Thoracic aorta (tissue), 2 donors: ENCODE measurements at regions not wholly inside any gene's neighbourhood (a gene's known extent, or its start where the extent isn't known, plus 50 kb on each side); places are given as distances from the start of the nearest gene placed in this dataset.

ENCODE experiments used
- ATAC-seq: fragments of 150-250 bp; one replicate; pipeline ENCODE4 v1.8.0; 2017; ENCODE audit warnings: low read depth; ENCODE audit not compliant: insufficient number of reproducible peaks, low FRiP score
- DNase-seq: peaks from one replicate; pipeline ENCODE4 v3.0.0-alpha.2; 2020; ENCODE audit warnings: low spot score
- H3K27ac ChIP-seq, 2 donors: fragments of 200-600 bp; sonication (generic); 1 replicate in 1 of 2; 2 replicates in 1 of 2; pipeline ENCODE4 v1.5.1; 2016; ENCODE audit warnings: mild to moderate bottlenecking in 2 of 2, moderate library complexity in 2 of 2
- H3K27me3 ChIP-seq: fragments of 200-600 bp; sonication (generic); replicated peaks from 2 replicates; pipeline ENCODE4 v1.6.0; 2016; ENCODE audit warnings: mild to moderate bottlenecking; ENCODE audit not compliant: insufficient read depth
- H3K36me3 ChIP-seq: fragments of 200-600 bp; sonication (generic); one replicate; pipeline ENCODE4 v1.5.1; 2016
- H3K4me1 ChIP-seq, 2 donors: fragments of 200-600 bp; sonication (generic); 1 replicate in 1 of 2; 2 replicates in 1 of 2; pipeline versions ENCODE4 v1.5.1 to v1.6.0; 2016; ENCODE audit warnings: low read depth in 2 of 2, mild to moderate bottlenecking in 1 of 2; ENCODE audit not compliant: control insufficient read depth in 1 of 2
- H3K4me3 ChIP-seq: fragments of 200-600 bp; sonication (generic); 2 replicates; pipeline ENCODE4 v1.5.1; 2016; ENCODE audit warnings: mild to moderate bottlenecking
- H3K9me3 ChIP-seq: fragments of 200-600 bp; sonication (generic); 2 replicates; pipeline ENCODE4 v1.5.1; 2016
- CTCF ChIP-seq: fragments of 200-600 bp; sonication (generic); IDR thresholded peaks from one replicate; pipeline ENCODE4 v1.5.1; 2019; ENCODE audit warnings: antibody characterized with exemption

- no peaks in the 10 kb centered on the region for H3K4me1 ChIP-seq
- no peak overlapping the region for H3K4me3 ChIP-seq
- no peak for ATAC-seq
Observed at GRCh38 chr1:95409901-95410300, 175.9 kb downstream of the RWDD3 start.

GRCh38 chr1:95415146-95415545, 181.1 kb downstream of the RWDD3 start:
- H3K4me1 ChIP-seq: no peaks in the 10 kb centered on the region
- H3K9me3 ChIP-seq: no peaks in the 10 kb centered on the region
- no peak for TF ChIP-seq CTCF
- DNase-seq (no peak), ATAC-seq (no peak)
- H3K27ac ChIP-seq: no peak overlapping the region
- no peaks in the 10 kb centered on the region for H3K36me3 ChIP-seq
- H3K4me3 ChIP-seq: no peak overlapping the region
- no peaks in the 10 kb centered on the region for H3K27me3 ChIP-seq

More at GRCh38 chr1:95409901-95410300, 175.9 kb downstream of the RWDD3 start:
- DNase-seq: no peak
- no peaks in the 10 kb centered on the region for H3K27me3 ChIP-seq
- H3K27ac ChIP-seq: no peak overlapping the region
- no peak for TF ChIP-seq CTCF
- H3K36me3 ChIP-seq: no peaks in the 10 kb centered on the region
- no peaks in the 10 kb centered on the region for H3K9me3 ChIP-seq

GRCh38 chr1:95426772-95427171, 192.8 kb downstream of the RWDD3 start:
- H3K36me3 ChIP-seq: no peaks in the 10 kb centered on the region

GRCh38 chr1:95427525-95427924, 193.5 kb downstream of the RWDD3 start:
- no peak overlapping the region for H3K27ac ChIP-seq
- no peaks in the 10 kb centered on the region for H3K4me1 ChIP-seq
- DNase-seq: no peak
- no peak overlapping the region for H3K4me3 ChIP-seq
- no peak for TF ChIP-seq CTCF
- H3K27me3 ChIP-seq: no peaks in the 10 kb centered on the region
- H3K9me3 ChIP-seq: no peaks in the 10 kb centered on the region
- no peaks in the 10 kb centered on the region for H3K36me3 ChIP-seq
- no peak for ATAC-seq

More at GRCh38 chr1:95426772-95427171, 192.8 kb downstream of the RWDD3 start:
- no peaks in the 10 kb centered on the region for H3K4me1 ChIP-seq
- DNase-seq (no peak), ATAC-seq (no peak)
- no peak overlapping the region for H3K27ac ChIP-seq
- no peaks in the 10 kb centered on the region for H3K27me3 ChIP-seq
- H3K4me3 ChIP-seq: no peak overlapping the region
- H3K9me3 ChIP-seq: no peaks in the 10 kb centered on the region
- no peak for TF ChIP-seq CTCF

- no peak overlapping the region for H3K27ac ChIP-seq
- no peaks in the 10 kb centered on the region for H3K4me1 ChIP-seq
- TF ChIP-seq CTCF: no peak
- no peaks in the 10 kb centered on the region for H3K9me3 ChIP-seq
- H3K4me3 ChIP-seq: no peak overlapping the region
- no peak for ATAC-seq
- no peaks in the 10 kb centered on the region for H3K36me3 ChIP-seq
- no peaks in the 10 kb centered on the region for H3K27me3 ChIP-seq
- no peak for DNase-seq
Observed at GRCh38 chr1:95431235-95431634, 197.2 kb downstream of the RWDD3 start.
